Activated CD8-positive, alpha-beta T cell treated with anti-CD3 and anti-CD28 coated beads, Interleukin-2, amount 10 ng/mL, durations not matched to agents 7 days and 5 days (primary cell): ENCODE measurements at regions not wholly inside any gene's neighbourhood (a gene's known extent, or its start where the extent isn't known, plus 50 kb on each side); places are given as distances from the start of the nearest gene placed in this dataset.
"Not testable (repeated sequence)": the region's sequence is repeated elsewhere in the genome, so short reads cannot be mapped to it uniquely, and the experiment has no call there.

ENCODE experiments used
- ATAC-seq: fragments of 150-1000 bp; cut with Tn5 transposase; one replicate; pipeline ENCODE4 v1.10.0; 2021; ENCODE audit warnings: moderate library complexity
- CTCF ChIA-PET: fragments of 350-600 bp; sonication (Branson Sonifier 250); formaldehyde crosslinking; loops from one replicate; lab custom pipeline; 2021; ENCODE audit warnings: antibody characterized with exemption; lab: Charles Lee
- POLR2A ChIA-PET: fragments of 350-600 bp; sonication (Branson Sonifier 250); formaldehyde crosslinking; loops from one replicate; lab custom pipeline; 2021; ENCODE audit warnings: antibody characterized with exemption; lab: Charles Lee
- DNase-seq: peaks from one replicate; pipeline ENCODE4 v3.0.0-alpha.2; 2020
- H3K27ac Mint-ChIP-seq: one replicate; pipeline ENCODE4 v1.8.0; 2021; ENCODE audit warnings: mild to moderate bottlenecking, mixed read lengths
- H3K27me3 Mint-ChIP-seq: one replicate; pipeline ENCODE4 v1.8.0; 2021; ENCODE audit warnings: low read depth, mixed read lengths
- H3K36me3 Mint-ChIP-seq: one replicate; pipeline ENCODE4 v1.8.0; 2021; ENCODE audit warnings: low read depth, mixed read lengths
- H3K4me1 Mint-ChIP-seq: one replicate; pipeline ENCODE4 v1.8.0; 2021; ENCODE audit warnings: low read depth, mixed read lengths
- H3K4me3 Mint-ChIP-seq: one replicate; pipeline ENCODE4 v1.8.0; 2021; ENCODE audit warnings: mild to moderate bottlenecking, mixed read lengths
- H3K9me3 Mint-ChIP-seq: one replicate; pipeline ENCODE4 v1.8.0; 2022; ENCODE audit warnings: mixed read lengths; ENCODE audit not compliant: insufficient read depth

DNA sequence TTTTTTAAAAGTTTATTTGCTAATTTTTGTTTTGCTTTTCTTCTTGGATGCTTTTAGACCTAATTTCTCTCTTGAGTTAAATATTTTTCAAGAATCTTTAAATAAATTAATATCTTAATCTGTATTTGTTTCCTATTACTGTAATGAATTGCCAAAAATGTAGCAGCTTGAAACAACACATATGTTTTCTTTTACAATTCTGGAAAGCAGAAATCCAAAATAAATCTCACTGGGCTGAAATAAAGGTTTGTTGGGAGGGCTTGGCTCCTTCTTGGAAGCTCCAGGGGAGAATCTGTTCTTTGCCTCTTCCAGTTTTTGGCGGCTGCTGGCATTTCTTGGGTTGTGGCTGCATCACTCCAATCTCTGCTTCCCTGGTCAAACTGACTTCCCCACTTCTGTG is 658.1 kb upstream of the ARRDC3 start:
- Mint-ChIP-seq H3K36me3 (no peaks in the 10 kb centered on the region), H3K4me1 (no peaks in the 10 kb centered on the region), H3K27ac (no peak overlapping the region), H3K4me3 (no peak overlapping the region), H3K9me3 (no peaks in the 10 kb centered on the region), H3K27me3 (no peaks in the 10 kb centered on the region)
- POLR2A ChIA-PET = no interaction called here
- ATAC-seq = no peak
- DNase-seq = no peak
- CTCF ChIA-PET = no interaction called here

- H3K9me3 Mint-ChIP-seq, H3K27me3 Mint-ChIP-seq, ATAC-seq, H3K27ac Mint-ChIP-seq, H3K36me3 Mint-ChIP-seq, POLR2A ChIA-PET, DNase-seq, H3K4me1 Mint-ChIP-seq, CTCF ChIA-PET, H3K4me3 Mint-ChIP-seq: not testable (repeated sequence)
Measured at GRCh38 chr5:92029792-92030191, 646.7 kb upstream of the ARRDC3 start.

DNA sequence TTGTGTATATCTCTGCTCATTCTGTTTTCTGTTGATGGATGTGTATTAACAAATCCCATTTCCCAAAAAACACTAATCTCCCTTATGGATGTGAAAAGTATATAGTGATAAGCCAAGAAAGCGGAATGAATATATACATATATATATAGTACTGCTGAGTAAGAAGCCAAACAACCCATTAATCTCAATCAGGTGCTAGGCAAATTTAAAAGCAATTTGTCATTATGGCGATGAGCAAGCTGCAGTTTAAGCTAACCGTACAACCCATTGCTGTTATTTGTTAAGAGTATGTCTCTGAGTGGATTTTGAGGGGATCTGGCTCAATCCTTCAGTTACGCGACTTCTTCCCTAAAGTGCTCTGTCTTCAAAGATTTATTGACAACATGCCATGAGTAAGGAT is 640.4 kb upstream of the ARRDC3 start:
- ChIA-PET POLR2A (no interaction called here), CTCF (no interaction called here)
- Mint-ChIP-seq H3K36me3 (no peaks in the 10 kb centered on the region), H3K9me3 (no peaks in the 10 kb centered on the region), H3K27me3 (no peaks in the 10 kb centered on the region), H3K4me1 (no peaks in the 10 kb centered on the region), H3K27ac (no peak overlapping the region), H3K4me3 (no peak overlapping the region)
- DNase-seq (no peak), ATAC-seq (no peak)

- no peak for DNase-seq
- H3K4me1 Mint-ChIP-seq = no peaks in the 10 kb centered on the region
- CTCF ChIA-PET = no interaction called here
Measured at GRCh38 chr5:92023141-92023471, 640.0 kb upstream of the ARRDC3 start.

DNA sequence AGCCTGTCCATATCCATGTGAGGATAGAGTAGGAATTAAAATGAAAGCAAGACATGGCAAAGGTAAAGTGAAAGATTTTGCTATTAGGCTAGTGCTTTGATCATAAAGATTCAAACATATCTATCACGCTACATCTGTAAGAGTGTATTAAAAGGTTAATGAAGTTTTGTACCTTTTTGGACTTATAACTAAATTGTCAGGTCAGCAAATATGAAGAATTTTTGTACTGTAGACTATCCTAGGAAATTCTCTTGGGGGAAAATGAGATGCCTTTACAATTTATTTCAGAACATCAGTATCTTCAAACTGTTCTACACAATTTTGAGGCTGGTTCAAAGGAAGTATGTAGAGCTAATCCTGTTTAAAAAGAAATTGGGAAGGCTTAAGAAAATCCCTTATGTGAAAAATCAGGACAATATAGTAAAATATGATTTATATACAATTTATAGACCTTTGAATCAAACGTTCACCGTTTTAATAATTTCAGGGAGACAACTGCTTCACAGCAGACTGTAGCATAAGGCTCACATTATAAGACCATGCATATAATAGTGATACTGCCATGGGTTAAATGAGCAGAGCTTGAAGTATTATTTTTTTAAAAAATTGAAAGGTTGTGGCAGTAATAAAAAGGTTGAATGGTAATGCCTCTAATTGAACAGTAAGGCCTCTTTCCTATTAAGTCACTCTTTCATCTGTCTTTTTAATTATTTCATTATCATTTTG is 639.5 kb upstream of the ARRDC3 start:
- CTCF ChIA-PET = no interaction called here
- H3K27ac Mint-ChIP-seq = no peak overlapping the region
- no peak overlapping the region for H3K4me3 Mint-ChIP-seq
- no peaks in the 10 kb centered on the region for H3K36me3 Mint-ChIP-seq
- no peaks in the 10 kb centered on the region for H3K27me3 Mint-ChIP-seq
- H3K9me3 Mint-ChIP-seq = no peaks in the 10 kb centered on the region
- POLR2A ChIA-PET = no interaction called here
- no peak for ATAC-seq
- no peak for DNase-seq
- no peaks in the 10 kb centered on the region for H3K4me1 Mint-ChIP-seq

More at GRCh38 chr5:92023141-92023471, 640.0 kb upstream of the ARRDC3 start:
- ATAC-seq = no peak
- H3K27me3 Mint-ChIP-seq = no peaks in the 10 kb centered on the region
- no peaks in the 10 kb centered on the region for H3K9me3 Mint-ChIP-seq
- no peak overlapping the region for H3K4me3 Mint-ChIP-seq
- H3K36me3 Mint-ChIP-seq = no peaks in the 10 kb centered on the region
- POLR2A ChIA-PET = no interaction called here
- no peak overlapping the region for H3K27ac Mint-ChIP-seq

- Mint-ChIP-seq H3K9me3 (no peaks in the 10 kb centered on the region), H3K36me3 (no peaks in the 10 kb centered on the region), H3K27me3 (no peaks in the 10 kb centered on the region), H3K27ac (no peak overlapping the region), H3K4me3 (no peak overlapping the region), H3K4me1 (no peaks in the 10 kb centered on the region)
- POLR2A ChIA-PET = no interaction called here
- DNase-seq (no peak), ATAC-seq (no peak)
- CTCF ChIA-PET = no interaction called here
Measured at GRCh38 chr5:92019376-92019990, 636.4 kb upstream of the ARRDC3 start.

- H3K9me3 Mint-ChIP-seq = no peaks in the 10 kb centered on the region
- H3K36me3 Mint-ChIP-seq = no peaks in the 10 kb centered on the region
- DNase-seq = no peak
- no peaks in the 10 kb centered on the region for H3K27me3 Mint-ChIP-seq
- ChIA-PET POLR2A (no interaction called here), CTCF (no interaction called here)
- no peak overlapping the region for H3K4me3 Mint-ChIP-seq
- ATAC-seq = no peak
- H3K27ac Mint-ChIP-seq = no peak overlapping the region
- H3K4me1 Mint-ChIP-seq = no peaks in the 10 kb centered on the region
Measured at GRCh38 chr5:92017776-92018175, 634.7 kb upstream of the ARRDC3 start.

GRCh38 chr5:92011845-92012244 is 628.7 kb upstream of the ARRDC3 start:
- H3K9me3 Mint-ChIP-seq, POLR2A ChIA-PET, H3K4me3 Mint-ChIP-seq, ATAC-seq, DNase-seq, H3K4me1 Mint-ChIP-seq, H3K27ac Mint-ChIP-seq, CTCF ChIA-PET, H3K36me3 Mint-ChIP-seq, H3K27me3 Mint-ChIP-seq: not testable (repeated sequence)

- no peaks in the 10 kb centered on the region for H3K9me3 Mint-ChIP-seq
- no peak overlapping the region for H3K27ac Mint-ChIP-seq
- DNase-seq = no peak
- H3K4me1 Mint-ChIP-seq = no peaks in the 10 kb centered on the region
- no peaks in the 10 kb centered on the region for H3K36me3 Mint-ChIP-seq
- ChIA-PET POLR2A (no interaction called here), CTCF (no interaction called here)
- H3K27me3 Mint-ChIP-seq = no peaks in the 10 kb centered on the region
- no peak overlapping the region for H3K4me3 Mint-ChIP-seq
- ATAC-seq = no peak
Measured at GRCh38 chr5:92003806-92004205, 620.7 kb upstream of the ARRDC3 start.

- Mint-ChIP-seq H3K9me3 (no peaks in the 10 kb centered on the region), H3K36me3 (no peaks in the 10 kb centered on the region), H3K27me3 (no peaks in the 10 kb centered on the region), H3K27ac (no peak overlapping the region), H3K4me3 (no peak overlapping the region), H3K4me1 (no peaks in the 10 kb centered on the region)
- no peak for ATAC-seq
- CTCF ChIA-PET = no interaction called here
- POLR2A ChIA-PET = no interaction called here
- DNase-seq = no peak
Measured at GRCh38 chr5:92002721-92003274, 619.7 kb upstream of the ARRDC3 start.

DNA sequence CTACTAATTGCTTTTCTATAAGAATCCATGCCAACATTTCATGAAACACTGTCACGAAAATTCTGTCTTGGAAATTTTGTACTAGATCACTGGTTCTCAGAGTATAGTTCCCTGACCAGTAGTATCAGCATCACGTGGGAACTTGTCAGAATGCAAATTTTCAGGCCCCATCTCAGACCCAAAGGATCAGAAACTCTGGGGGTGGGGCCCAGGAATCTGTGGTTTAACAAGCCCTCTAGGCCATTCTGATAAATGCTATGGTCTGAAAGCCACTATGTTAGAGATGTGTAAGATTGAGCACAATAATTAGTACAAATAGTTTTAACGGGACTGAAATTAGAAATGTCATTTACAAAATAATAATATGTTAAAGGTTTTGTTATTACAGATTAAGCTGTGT is 615.7 kb upstream of the ARRDC3 start:
- Mint-ChIP-seq H3K27ac (no peak overlapping the region), H3K36me3 (no peaks in the 10 kb centered on the region), H3K27me3 (no peaks in the 10 kb centered on the region), H3K4me3 (no peak overlapping the region), H3K4me1 (no peaks in the 10 kb centered on the region), H3K9me3 (no peaks in the 10 kb centered on the region)
- DNase-seq (no peak), ATAC-seq (no peak)
- ChIA-PET POLR2A (no interaction called here), CTCF (no interaction called here)

- DNase-seq (no peak), ATAC-seq (no peak)
- no peaks in the 10 kb centered on the region for H3K27me3 Mint-ChIP-seq
- POLR2A ChIA-PET = no interaction called here
- H3K9me3 Mint-ChIP-seq = no peaks in the 10 kb centered on the region
- H3K27ac Mint-ChIP-seq = no peak overlapping the region
- CTCF ChIA-PET = no interaction called here
- H3K4me3 Mint-ChIP-seq = no peak overlapping the region
- no peaks in the 10 kb centered on the region for H3K4me1 Mint-ChIP-seq
- H3K36me3 Mint-ChIP-seq = no peaks in the 10 kb centered on the region
Measured at GRCh38 chr5:91983869-91984268, 600.8 kb upstream of the ARRDC3 start.
